ENCODE measurements at regions not wholly inside any gene's neighbourhood (a gene's known extent, or its start where the extent isn't known, plus 50 kb on each side); places are given as distances from the start of the nearest gene placed in this dataset.

GRCh38 chr6:119566546-119567260, 217.1 kb upstream of the MAN1A1 start:
- Histone ChIP-seq H3K4me2 (ENCODE audit: extremely low read depth, insufficient read depth, low read length) (no peak overlapping the region), H3K4me1 (ENCODE audit: control insufficient read depth, extremely low read depth, insufficient read depth, low read length) (no peaks in the 10 kb centered on the region), H3K36me3 (ENCODE audit: control insufficient read depth, insufficient read depth, low read length) (no peaks in the 10 kb centered on the region), H2AFZ (ENCODE audit: low read length) (no peak overlapping the region), H3K9me3 (ENCODE audit: control insufficient read depth, insufficient read depth, low read depth, low read length) (no peaks in the 10 kb centered on the region), H3K27ac (ENCODE audit: insufficient read depth, low read length) (no peak overlapping the region), H3K27me3 (ENCODE audit: control insufficient read depth, insufficient read depth, low read length) (no peaks in the 10 kb centered on the region), H4K20me1 (ENCODE audit: control insufficient read depth, extremely low read depth, insufficient read depth, low read length) (no peaks in the 10 kb centered on the region), H3K4me3 (replicated peaks in 1 of 4; ENCODE audit: control extremely low read depth in 1 of 4, insufficient read depth in 1 of 4, low read depth in 3 of 4, low read length in 4 of 4) (no peak overlapping the region), H3K79me2 (ENCODE audit: control insufficient read depth, insufficient read depth, low read length) (no peaks in the 10 kb centered on the region), H3K9ac (ENCODE audit: insufficient read depth, low read length) (no peak overlapping the region)
- TF ChIP-seq, protein P1, sequence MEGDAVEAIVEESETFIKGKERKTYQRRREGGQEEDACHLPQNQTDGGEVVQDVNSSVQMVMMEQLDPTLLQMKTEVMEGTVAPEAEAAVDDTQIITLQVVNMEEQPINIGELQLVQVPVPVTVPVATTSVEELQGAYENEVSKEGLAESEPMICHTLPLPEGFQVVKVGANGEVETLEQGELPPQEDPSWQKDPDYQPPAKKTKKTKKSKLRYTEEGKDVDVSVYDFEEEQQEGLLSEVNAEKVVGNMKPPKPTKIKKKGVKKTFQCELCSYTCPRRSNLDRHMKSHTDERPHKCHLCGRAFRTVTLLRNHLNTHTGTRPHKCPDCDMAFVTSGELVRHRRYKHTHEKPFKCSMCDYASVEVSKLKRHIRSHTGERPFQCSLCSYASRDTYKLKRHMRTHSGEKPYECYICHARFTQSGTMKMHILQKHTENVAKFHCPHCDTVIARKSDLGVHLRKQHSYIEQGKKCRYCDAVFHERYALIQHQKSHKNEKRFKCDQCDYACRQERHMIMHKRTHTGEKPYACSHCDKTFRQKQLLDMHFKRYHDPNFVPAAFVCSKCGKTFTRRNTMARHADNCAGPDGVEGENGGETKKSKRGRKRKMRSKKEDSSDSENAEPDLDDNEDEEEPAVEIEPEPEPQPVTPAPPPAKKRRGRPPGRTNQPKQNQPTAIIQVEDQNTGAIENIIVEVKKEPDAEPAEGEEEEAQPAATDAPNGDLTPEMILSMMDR (conservative IDR thresholded peaks at IDR 0.05 in 1 of 2, IDR thresholded peaks at IDR 0.05 in 1 of 2; ENCODE audit: low read depth in 1 of 2, low read length in 2 of 2): no peak
- TF ChIP-seq EZH2 (IDR thresholded peaks at IDR 0.05; ENCODE audit: low read length, missing control alignments): no peak
- no peak for DNase-seq (ENCODE audit: low read depth in 2 of 2)

DNA sequence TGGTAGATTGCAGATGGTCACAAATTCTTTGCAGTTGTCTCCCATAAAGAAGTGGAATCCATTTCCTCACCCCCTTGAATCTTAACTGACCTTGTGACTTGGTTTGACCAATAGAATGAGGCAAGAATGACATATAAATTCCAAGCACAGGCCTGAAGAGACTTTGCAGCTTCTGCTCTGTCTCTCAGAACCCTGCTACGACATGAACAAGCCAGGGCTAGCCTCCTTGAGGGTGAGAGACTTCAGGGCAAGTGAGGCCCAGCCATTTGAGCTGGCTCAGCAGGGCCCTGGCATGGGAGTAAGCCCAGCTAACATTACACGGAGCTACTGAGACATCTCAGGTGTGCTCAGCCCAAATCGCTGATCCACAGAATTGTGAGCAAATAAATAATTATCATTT, 216.3 kb upstream of the MAN1A1 start:
- H3K4me1 ChIP-seq (ENCODE audit: control insufficient read depth, extremely low read depth, insufficient read depth, low read length): no peaks in the 10 kb centered on the region
- H3K36me3 ChIP-seq (ENCODE audit: control insufficient read depth, insufficient read depth, low read length): no peaks in the 10 kb centered on the region
- H3K27me3 ChIP-seq (ENCODE audit: control insufficient read depth, insufficient read depth, low read length): no peaks in the 10 kb centered on the region

DNA sequence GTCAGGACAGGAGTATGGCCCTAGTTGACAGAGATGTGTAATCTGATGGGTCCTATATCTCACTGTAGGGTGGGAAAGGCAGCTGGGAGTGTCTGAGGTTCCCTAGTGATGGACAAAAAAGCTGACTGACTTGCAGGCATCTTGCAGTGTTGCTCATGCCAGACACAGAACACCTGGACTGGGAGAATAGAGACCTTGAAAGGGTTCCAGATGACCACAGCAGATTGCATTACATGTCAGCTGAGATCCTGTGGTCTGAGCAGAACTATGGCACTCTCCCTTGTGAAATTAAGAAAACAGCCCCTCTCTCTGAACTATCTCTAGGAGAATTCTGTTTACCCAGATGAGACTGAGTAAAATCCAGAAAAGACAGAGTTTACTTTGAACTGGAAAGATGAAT, 212.6 kb upstream of the MAN1A1 start:
- H3K9ac ChIP-seq (ENCODE audit: insufficient read depth, low read length): no peak overlapping the region
- DNase-seq (ENCODE audit: low read depth in 2 of 2): no peak
- H3K9me3 ChIP-seq (ENCODE audit: control insufficient read depth, insufficient read depth, low read depth, low read length): no peaks in the 10 kb centered on the region
- no peak overlapping the region for H2AFZ ChIP-seq (ENCODE audit: low read length)
- H3K79me2 ChIP-seq (ENCODE audit: control insufficient read depth, insufficient read depth, low read length): no peaks in the 10 kb centered on the region
- H3K27ac ChIP-seq (ENCODE audit: insufficient read depth, low read length): no peak overlapping the region
- no peaks in the 10 kb centered on the region for H4K20me1 ChIP-seq (ENCODE audit: control insufficient read depth, extremely low read depth, insufficient read depth, low read length)
- no peak overlapping the region for H3K4me2 ChIP-seq (ENCODE audit: extremely low read depth, insufficient read depth, low read length)
- no peaks in the 10 kb centered on the region for H3K36me3 ChIP-seq (ENCODE audit: control insufficient read depth, insufficient read depth, low read length)
- H3K27me3 ChIP-seq (ENCODE audit: control insufficient read depth, insufficient read depth, low read length): no peaks in the 10 kb centered on the region
- no peaks in the 10 kb centered on the region for H3K4me1 ChIP-seq (ENCODE audit: control insufficient read depth, extremely low read depth, insufficient read depth, low read length)
- no peak overlapping the region for H3K4me3 ChIP-seq (replicated peaks in 1 of 4; ENCODE audit: control extremely low read depth in 1 of 4, insufficient read depth in 1 of 4, low read depth in 3 of 4, low read length in 4 of 4)
- TF ChIP-seq EZH2 (IDR thresholded peaks at IDR 0.05; ENCODE audit: low read length, missing control alignments): no peak
- TF ChIP-seq, protein P1 (conservative IDR thresholded peaks at IDR 0.05 in 1 of 2, IDR thresholded peaks at IDR 0.05 in 1 of 2; ENCODE audit: low read depth in 1 of 2, low read length in 2 of 2): no peak

More for the DNA sequence above, 216.3 kb upstream of the MAN1A1 start:
- TF ChIP-seq, protein P1 (conservative IDR thresholded peaks at IDR 0.05 in 1 of 2, IDR thresholded peaks at IDR 0.05 in 1 of 2; ENCODE audit: low read depth in 1 of 2, low read length in 2 of 2): no peak
- TF ChIP-seq EZH2 (IDR thresholded peaks at IDR 0.05; ENCODE audit: low read length, missing control alignments): no peak
- no peak overlapping the region for H3K9ac ChIP-seq (ENCODE audit: insufficient read depth, low read length)
- no peaks in the 10 kb centered on the region for H3K9me3 ChIP-seq (ENCODE audit: control insufficient read depth, insufficient read depth, low read depth, low read length)
- H3K79me2 ChIP-seq (ENCODE audit: control insufficient read depth, insufficient read depth, low read length): no peaks in the 10 kb centered on the region
- no peak overlapping the region for H3K27ac ChIP-seq (ENCODE audit: insufficient read depth, low read length)
- DNase-seq (ENCODE audit: low read depth in 2 of 2): no peak
- H4K20me1 ChIP-seq (ENCODE audit: control insufficient read depth, extremely low read depth, insufficient read depth, low read length): no peaks in the 10 kb centered on the region
- no peak overlapping the region for H2AFZ ChIP-seq (ENCODE audit: low read length)
- no peak overlapping the region for H3K4me3 ChIP-seq (replicated peaks in 1 of 4; ENCODE audit: control extremely low read depth in 1 of 4, insufficient read depth in 1 of 4, low read depth in 3 of 4, low read length in 4 of 4)
- H3K4me2 ChIP-seq (ENCODE audit: extremely low read depth, insufficient read depth, low read length): no peak overlapping the region
